Caco-2 (cell line): ENCODE measurements at regions not wholly inside any gene's neighbourhood (a gene's known extent, or its start where the extent isn't known, plus 50 kb on each side); places are given as distances from the start of the nearest gene placed in this dataset.
"Not testable (repeated sequence)": the region's sequence is repeated elsewhere in the genome, so short reads cannot be mapped to it uniquely, and the experiment has no call there.

Source experiments
- BruUV-seq: library from RNA; stranded (reverse); fragments of 400-500 nt; replicated peaks from 2 replicates; lab custom pipeline; 2021; lab: Mats Ljungman, UMichigan
- CTCF ChIA-PET: fragments of 300-600 bp; sonication (Branson Sonifier 250); formaldehyde crosslinking; loops from one replicate; lab custom pipeline; 2022; ENCODE audit warnings: antibody characterized with exemption; lab: Charles Lee
- POLR2A ChIA-PET: fragments of 300-600 bp; sonication (Branson Sonifier 250); formaldehyde crosslinking; loops from one replicate; lab custom pipeline; 2022; ENCODE audit warnings: antibody characterized with exemption; lab: Charles Lee
- DNase-seq, 2 experiments: peaks; one replicate each; pipeline versions ENCODE4 v3.0.0 to v3.0.0-alpha.2; 2020 to 2022
- H3K27me3 ChIP-seq: replicated peaks from 2 replicates; pipeline ENCODE4 v1.6.0; 2011; ENCODE audit warnings: low read length; ENCODE audit not compliant: control insufficient read depth, insufficient read depth
- H3K36me3 ChIP-seq: 2 replicates; pipeline ENCODE4 v1.5.1; 2011; ENCODE audit warnings: low read length; ENCODE audit not compliant: control insufficient read depth, insufficient read depth
- H3K4me1 ChIP-seq: fragments of 250-450 bp; sonication (Bioruptor Pico); 2 replicates; pipeline ENCODE4 v1.5.1; 2020; ENCODE audit warnings: mild to moderate bottlenecking
- H3K4me3 ChIP-seq: 2 replicates; pipeline ENCODE4 v1.5.1; 2011; ENCODE audit warnings: low read depth, mild to moderate bottlenecking, control low read depth, low read length
- H3K9me3 ChIP-seq: fragments of 250-450 bp; sonication (Bioruptor Pico); 2 replicates; pipeline ENCODE4 v1.5.1; 2020; ENCODE audit warnings: mild to moderate bottlenecking, moderate library complexity
- H3K27ac Mint-ChIP-seq: one replicate; pipeline ENCODE4 v1.8.0; 2022; ENCODE audit warnings: mixed read lengths; ENCODE audit not compliant: unreplicated experiment
- H3K27me3 Mint-ChIP-seq: one replicate; pipeline ENCODE4 v1.8.0; 2022; ENCODE audit warnings: mixed read lengths; ENCODE audit not compliant: insufficient read depth, unreplicated experiment
- H3K36me3 Mint-ChIP-seq: one replicate; pipeline ENCODE4 v1.8.0; 2022; ENCODE audit warnings: mild to moderate bottlenecking, mixed read lengths; ENCODE audit not compliant: insufficient read depth, unreplicated experiment
- H3K4me1 Mint-ChIP-seq: one replicate; pipeline ENCODE4 v1.8.0; 2022; ENCODE audit warnings: low read depth, mixed read lengths; ENCODE audit not compliant: unreplicated experiment
- H3K4me3 Mint-ChIP-seq: one replicate; pipeline ENCODE4 v1.8.0; 2022; ENCODE audit warnings: mild to moderate bottlenecking, moderate library complexity, mixed read lengths; ENCODE audit not compliant: unreplicated experiment
- H3K9me3 Mint-ChIP-seq: one replicate; pipeline ENCODE4 v1.8.0; 2022; ENCODE audit warnings: mixed read lengths; ENCODE audit not compliant: unreplicated experiment
- intact Hi-C: fragments of 100-400 bp; cut with micrococcal nuclease; formaldehyde crosslinking; loops from one replicate; pipeline ENCODE4 v1.10.0; 2022; ENCODE audit not compliant: unreplicated experiment
- TF ChIP-seq, protein P1 (sequence below), 2 experiments: fragments of 200-600 bp in 1 of 2; IDR thresholded peaks; 1 replicate in 1 of 2; 2 replicates in 1 of 2; pipeline versions ENCODE4 v1.5.1 to v1.8.0; 2011 to 2022; ENCODE audit warnings: antibody characterized with exemption in 1 of 2, control low read depth in 1 of 2, inconsistent platforms in 1 of 2, low read depth in 1 of 2, low read length in 1 of 2, mild to moderate bottlenecking in 1 of 2, moderate library complexity in 1 of 2; ENCODE audit not compliant: insufficient read depth in 1 of 2, severe bottlenecking in 1 of 2, unreplicated experiment in 1 of 2

DNA sequence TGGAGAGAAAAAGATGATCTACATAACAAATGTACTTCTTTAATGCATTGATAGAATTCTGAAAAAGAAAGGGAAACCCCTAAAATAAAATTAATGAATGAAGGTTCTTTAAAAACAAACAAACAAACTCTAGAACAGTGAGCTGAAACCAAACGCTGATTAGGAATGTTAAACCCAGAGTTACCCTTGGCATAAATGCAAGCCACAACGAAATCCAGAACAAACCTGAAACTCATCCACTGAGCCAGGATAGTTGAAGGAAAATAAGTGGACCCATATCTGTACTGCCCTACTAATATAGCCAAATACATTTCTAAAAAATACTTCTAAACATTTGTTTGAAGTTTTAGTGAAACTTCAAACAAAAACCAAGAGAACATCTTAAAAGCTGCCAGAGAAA lies 505.3 kb downstream of the TTLL7 start:
- Mint-ChIP-seq H3K27me3 (peaks cover 3% of the 10 kb centered on the region), H3K36me3 (no peaks in the 10 kb centered on the region), H3K4me1 (no peaks in the 10 kb centered on the region), H3K4me3 (no peak overlapping the region), H3K27ac (no peak overlapping the region), H3K9me3 (no peaks in the 10 kb centered on the region)
- ChIA-PET CTCF (no interaction called here), POLR2A (no interaction called here)
- no peaks in the 10 kb centered on the region for H3K36me3 ChIP-seq
- TF ChIP-seq, protein P1, sequence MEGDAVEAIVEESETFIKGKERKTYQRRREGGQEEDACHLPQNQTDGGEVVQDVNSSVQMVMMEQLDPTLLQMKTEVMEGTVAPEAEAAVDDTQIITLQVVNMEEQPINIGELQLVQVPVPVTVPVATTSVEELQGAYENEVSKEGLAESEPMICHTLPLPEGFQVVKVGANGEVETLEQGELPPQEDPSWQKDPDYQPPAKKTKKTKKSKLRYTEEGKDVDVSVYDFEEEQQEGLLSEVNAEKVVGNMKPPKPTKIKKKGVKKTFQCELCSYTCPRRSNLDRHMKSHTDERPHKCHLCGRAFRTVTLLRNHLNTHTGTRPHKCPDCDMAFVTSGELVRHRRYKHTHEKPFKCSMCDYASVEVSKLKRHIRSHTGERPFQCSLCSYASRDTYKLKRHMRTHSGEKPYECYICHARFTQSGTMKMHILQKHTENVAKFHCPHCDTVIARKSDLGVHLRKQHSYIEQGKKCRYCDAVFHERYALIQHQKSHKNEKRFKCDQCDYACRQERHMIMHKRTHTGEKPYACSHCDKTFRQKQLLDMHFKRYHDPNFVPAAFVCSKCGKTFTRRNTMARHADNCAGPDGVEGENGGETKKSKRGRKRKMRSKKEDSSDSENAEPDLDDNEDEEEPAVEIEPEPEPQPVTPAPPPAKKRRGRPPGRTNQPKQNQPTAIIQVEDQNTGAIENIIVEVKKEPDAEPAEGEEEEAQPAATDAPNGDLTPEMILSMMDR (IDR thresholded peaks at IDR 0.05; ENCODE audit: insufficient read depth in 1 of 2, low read depth in 1 of 2, low read length in 1 of 2, severe bottlenecking in 1 of 2, unreplicated experiment in 1 of 2), result no peak
- H3K4me1 ChIP-seq, result no peaks in the 10 kb centered on the region
- no peak overlapping the region for H3K4me3 ChIP-seq
- DNase-seq, result no peak
- no TSS peak for BruUV-seq
- H3K9me3 ChIP-seq, result no peaks in the 10 kb centered on the region
- H3K27me3 ChIP-seq, result no peaks in the 10 kb centered on the region
- intact Hi-C loops, result no loop called here

DNA sequence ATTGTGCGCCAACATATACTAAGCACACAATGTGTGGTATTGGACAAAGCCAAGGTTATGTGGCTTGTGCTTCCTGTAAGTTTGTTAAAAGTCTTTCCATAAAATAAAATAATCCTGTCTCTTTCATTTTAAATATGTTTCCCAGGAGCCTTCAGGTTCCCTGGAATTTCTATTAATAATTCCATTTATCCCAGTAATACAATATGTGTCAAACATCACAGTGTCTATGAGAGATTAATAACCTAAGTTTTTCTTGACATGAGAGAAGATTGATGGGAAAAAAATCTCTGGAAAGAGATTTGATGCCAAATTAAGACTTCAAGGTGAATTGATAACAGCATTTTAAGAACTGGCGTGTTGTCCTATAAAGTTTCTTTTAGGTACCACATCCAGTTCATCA lies 507.0 kb downstream of the TTLL7 start:
- intact Hi-C loops, result no loop called here
- no peaks in the 10 kb centered on the region for H3K4me1 ChIP-seq
- H3K4me1 Mint-ChIP-seq, result no peaks in the 10 kb centered on the region
- H3K27me3 Mint-ChIP-seq, result peaks cover 3% of the 10 kb centered on the region
- no peak for DNase-seq
- no peaks in the 10 kb centered on the region for H3K27me3 ChIP-seq
- no peak overlapping the region for H3K27ac Mint-ChIP-seq
- TF ChIP-seq, protein P1 (IDR thresholded peaks at IDR 0.05; ENCODE audit: insufficient read depth in 1 of 2, low read depth in 1 of 2, low read length in 1 of 2, severe bottlenecking in 1 of 2, unreplicated experiment in 1 of 2), result no peak
- CTCF ChIA-PET, result no interaction called here
- H3K4me3 ChIP-seq, result no peak overlapping the region
- H3K36me3 ChIP-seq, result no peaks in the 10 kb centered on the region
- H3K36me3 Mint-ChIP-seq, result no peaks in the 10 kb centered on the region
- no TSS peak for BruUV-seq
- no peaks in the 10 kb centered on the region for H3K9me3 ChIP-seq
- H3K4me3 Mint-ChIP-seq, result no peak overlapping the region
- H3K9me3 Mint-ChIP-seq, result no peaks in the 10 kb centered on the region
- POLR2A ChIA-PET, result no interaction called here

DNA sequence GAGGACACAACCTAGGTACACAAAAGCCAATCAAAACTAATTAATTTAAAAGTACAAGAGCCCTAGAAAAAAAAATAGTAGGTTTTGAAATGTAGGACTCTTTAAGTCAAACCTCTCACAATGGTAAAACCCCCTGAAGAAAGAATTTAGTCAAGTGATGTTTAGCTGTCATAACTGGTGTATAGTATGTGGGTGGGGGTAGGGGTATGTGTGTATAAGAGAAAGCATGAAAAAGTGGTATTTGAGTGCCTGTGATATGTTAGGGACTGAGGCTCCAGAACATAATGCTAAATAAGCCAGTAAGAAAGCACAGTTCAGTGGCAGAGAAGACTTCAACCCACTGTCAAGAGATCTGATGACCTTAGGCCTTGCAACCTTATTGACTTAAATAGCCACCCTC lies 507.9 kb downstream of the TTLL7 start:
- ChIA-PET CTCF (no interaction called here), POLR2A (no interaction called here)
- no peaks in the 10 kb centered on the region for H3K4me1 ChIP-seq
- H3K9me3 ChIP-seq, result no peaks in the 10 kb centered on the region
- intact Hi-C loops, result no loop called here
- BruUV-seq, result no TSS peak
- Mint-ChIP-seq H3K4me1 (no peaks in the 10 kb centered on the region), H3K4me3 (no peak overlapping the region), H3K27me3 (peaks cover 3% of the 10 kb centered on the region), H3K36me3 (no peaks in the 10 kb centered on the region), H3K9me3 (no peaks in the 10 kb centered on the region), H3K27ac (no peak overlapping the region)
- no peak overlapping the region for H3K4me3 ChIP-seq
- no peak for DNase-seq
- H3K27me3 ChIP-seq, result no peaks in the 10 kb centered on the region
- no peaks in the 10 kb centered on the region for H3K36me3 ChIP-seq
- TF ChIP-seq, protein P1 (IDR thresholded peaks at IDR 0.05; ENCODE audit: insufficient read depth in 1 of 2, low read depth in 1 of 2, low read length in 1 of 2, severe bottlenecking in 1 of 2, unreplicated experiment in 1 of 2), result no peak

DNA sequence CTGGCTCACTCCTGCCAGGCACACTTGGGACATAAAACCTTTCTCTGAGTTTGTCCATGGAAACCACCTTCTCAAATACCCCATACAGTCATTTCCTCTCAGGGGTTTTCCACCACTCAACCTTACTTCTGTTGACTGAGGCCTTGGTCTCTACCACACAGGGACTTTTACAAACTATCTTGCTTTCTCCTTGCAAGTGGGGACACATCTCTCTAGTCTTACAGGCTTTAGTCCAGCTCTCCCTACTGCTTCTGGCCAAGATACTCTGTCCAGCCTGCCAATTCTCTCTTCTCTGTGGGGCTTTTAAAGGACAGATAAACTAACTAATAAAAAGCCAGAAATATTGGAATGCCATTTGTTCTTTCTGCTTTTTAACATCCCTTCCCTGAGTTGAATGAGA lies 510.8 kb downstream of the TTLL7 start:
- H3K4me1 ChIP-seq, H3K9me3 Mint-ChIP-seq, H3K27me3 ChIP-seq, H3K9me3 ChIP-seq, intact Hi-C loops, POLR2A ChIA-PET, H3K36me3 Mint-ChIP-seq, H3K27ac Mint-ChIP-seq, H3K4me3 ChIP-seq, H3K36me3 ChIP-seq, H3K27me3 Mint-ChIP-seq, BruUV-seq, DNase-seq, CTCF ChIA-PET, H3K4me3 Mint-ChIP-seq, H3K4me1 Mint-ChIP-seq: not testable (repeated sequence)

DNA sequence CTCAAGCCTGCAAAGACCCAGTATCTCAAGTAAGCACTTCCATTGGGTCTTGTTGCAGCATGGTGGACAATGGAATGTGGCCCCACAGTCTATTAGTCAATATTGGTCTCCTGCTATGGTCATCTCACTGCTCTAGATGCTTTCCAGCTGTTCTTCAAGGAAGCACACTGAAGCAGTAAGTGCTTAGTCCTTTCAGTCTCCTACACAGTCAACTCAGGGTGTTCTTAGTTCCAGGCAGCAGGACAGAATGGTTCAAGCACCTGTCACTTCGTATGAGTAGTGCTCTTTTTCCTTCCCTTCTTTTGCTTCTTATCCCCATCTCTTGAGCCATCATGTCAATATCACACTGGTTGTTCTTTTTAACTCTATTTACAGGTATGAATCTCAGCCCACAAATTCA lies 511.5 kb downstream of the TTLL7 start:
- H3K27me3 Mint-ChIP-seq, H3K4me1 Mint-ChIP-seq, H3K9me3 ChIP-seq, H3K27me3 ChIP-seq, H3K36me3 Mint-ChIP-seq, H3K27ac Mint-ChIP-seq, H3K9me3 Mint-ChIP-seq, H3K4me3 Mint-ChIP-seq, H3K4me1 ChIP-seq, H3K36me3 ChIP-seq, intact Hi-C loops, CTCF ChIA-PET, H3K4me3 ChIP-seq, BruUV-seq, POLR2A ChIA-PET, DNase-seq: not testable (repeated sequence)
